OCI-LY7 (cell line): ENCODE measurements at regions not wholly inside any gene's neighbourhood (a gene's known extent, or its start where the extent isn't known, plus 50 kb on each side); places are given as distances from the start of the nearest gene placed in this dataset.

Experiments
- BruUV-seq: library from RNA; stranded (reverse); fragments of 400-500 nt; replicated peaks from 2 replicates; lab custom pipeline; 2021; lab: Mats Ljungman, UMichigan
- CTCF ChIA-PET: fragments of 300-600 bp; sonication (Branson Sonifier 250); formaldehyde crosslinking; loops from one replicate; lab custom pipeline; 2022; ENCODE audit warnings: antibody characterized with exemption; ENCODE audit not compliant: unreplicated experiment; lab: Charles Lee
- POLR2A ChIA-PET: fragments of 300-600 bp; sonication (Branson Sonifier 250); formaldehyde crosslinking; loops from one replicate; lab custom pipeline; 2022; ENCODE audit warnings: antibody characterized with exemption; lab: Charles Lee
- DNase-seq: peaks from one replicate; pipeline ENCODE4 v3.0.0-alpha.2; 2015; ENCODE audit warnings: low spot score
- H2AFZ ChIP-seq: fragments of 200-600 bp; sonication (generic), shearing (Covaris generic); 2 replicates; pipeline ENCODE4 v1.6.1; 2014; ENCODE audit warnings: mild to moderate bottlenecking, antibody characterized with exemption, low read length, moderate library complexity
- H3K27ac ChIP-seq: fragments of 200-600 bp; sonication (generic); 2 replicates; pipeline ENCODE4 v1.5.1; 2014; ENCODE audit warnings: mixed run types, low read depth, mild to moderate bottlenecking, moderate library complexity, low read length, inconsistent platforms; ENCODE audit not compliant: poor library complexity, severe bottlenecking
- H3K36me3 ChIP-seq: fragments of 200-600 bp; sonication (generic); 2 replicates; pipeline ENCODE4 v1.6.1; 2014; ENCODE audit warnings: mild to moderate bottlenecking, antibody characterized with exemption, low read length, moderate library complexity, mixed read lengths; ENCODE audit not compliant: insufficient read depth
- H3K4me1 ChIP-seq: fragments of 200-600 bp; sonication (generic); 2 replicates; pipeline ENCODE4 v1.5.1; 2014; ENCODE audit warnings: mild to moderate bottlenecking, low read length; ENCODE audit not compliant: insufficient read depth, poor library complexity, severe bottlenecking
- H3K4me2 ChIP-seq: fragments of 200-600 bp; sonication (generic); 2 replicates; pipeline ENCODE4 v1.6.1; 2014; ENCODE audit warnings: mild to moderate bottlenecking, low read length
- H3K4me3 ChIP-seq: fragments of 200-600 bp; sonication (generic); 2 replicates; pipeline ENCODE4 v1.5.1; 2014; ENCODE audit warnings: mild to moderate bottlenecking, low read depth, low read length; ENCODE audit not compliant: poor library complexity, severe bottlenecking
- H3K79me2 ChIP-seq: fragments of 200-600 bp; sonication (generic); 2 replicates; pipeline ENCODE4 v1.6.1; 2016; ENCODE audit warnings: low read depth, mild to moderate bottlenecking, low read length, moderate library complexity, mixed read lengths; ENCODE audit not compliant: insufficient read depth
- H3K9me2 ChIP-seq: fragments of 200-600 bp; sonication (generic); 2 replicates; pipeline ENCODE4 v1.6.1; 2016; ENCODE audit warnings: mild to moderate bottlenecking, low read length, mixed read lengths; ENCODE audit not compliant: insufficient read depth
- H3K9me3 ChIP-seq: fragments of 200-600 bp; sonication (generic); 2 replicates; pipeline ENCODE4 v1.6.1; 2014; ENCODE audit warnings: mild to moderate bottlenecking, mixed run types, low read length, mixed read lengths
- H4K20me1 ChIP-seq: fragments of 200-600 bp; sonication (generic); 2 replicates; pipeline ENCODE4 v1.6.1; 2014; ENCODE audit warnings: mild to moderate bottlenecking, antibody characterized with exemption, low read length, moderate library complexity, mixed read lengths; ENCODE audit not compliant: insufficient read depth
- EZH2phosphoT487 ChIP-seq: fragments of 200-600 bp; sonication (generic); IDR thresholded peaks from 2 replicates; pipeline ENCODE4 v1.6.1; 2018; ENCODE audit warnings: low read depth, borderline replicate concordance, mild to moderate bottlenecking, mixed run types, antibody characterized with exemption, low read length, moderate library complexity, mixed read lengths
- intact Hi-C: fragments of 100-400 bp; cut with micrococcal nuclease; formaldehyde crosslinking; loops from one replicate; pipeline ENCODE4 v1.10.0; 2022; ENCODE audit not compliant: unreplicated experiment
- TF ChIP-seq, protein P1 (sequence below): fragments of 200-600 bp; sonication (generic); conservative IDR thresholded peaks from 2 replicates; pipeline ENCODE4 v1.5.1; 2014; ENCODE audit warnings: mild to moderate bottlenecking, antibody characterized with exemption, low read length, moderate library complexity, mixed read lengths

GRCh38 chr4:134531013-134531412 lies 329.4 kb upstream of the PABPC4L start:
- no peak for DNase-seq
- Histone ChIP-seq H3K4me2 (no peak overlapping the region), H2AFZ (no peak overlapping the region), H4K20me1 (no peaks in the 10 kb centered on the region), H3K9me2 (no peaks in the 10 kb centered on the region), H3K36me3 (no peaks in the 10 kb centered on the region), H3K79me2 (no peaks in the 10 kb centered on the region), H3K9me3 (no peaks in the 10 kb centered on the region), H3K4me3 (no peak overlapping the region), H3K4me1 (no peaks in the 10 kb centered on the region), H3K27ac (no peak overlapping the region)
- no TSS peak for BruUV-seq
- intact Hi-C loops: no loop called here
- CTCF ChIA-PET: no interaction called here
- POLR2A ChIA-PET: interaction anchor here (1.3 kb wide), 1 partner anchor 15 kb away, joined by 3 read pairs; no protein-coding TSS in a partner anchor
- no peak for TF ChIP-seq EZH2phosphoT487
- TF ChIP-seq, protein P1, sequence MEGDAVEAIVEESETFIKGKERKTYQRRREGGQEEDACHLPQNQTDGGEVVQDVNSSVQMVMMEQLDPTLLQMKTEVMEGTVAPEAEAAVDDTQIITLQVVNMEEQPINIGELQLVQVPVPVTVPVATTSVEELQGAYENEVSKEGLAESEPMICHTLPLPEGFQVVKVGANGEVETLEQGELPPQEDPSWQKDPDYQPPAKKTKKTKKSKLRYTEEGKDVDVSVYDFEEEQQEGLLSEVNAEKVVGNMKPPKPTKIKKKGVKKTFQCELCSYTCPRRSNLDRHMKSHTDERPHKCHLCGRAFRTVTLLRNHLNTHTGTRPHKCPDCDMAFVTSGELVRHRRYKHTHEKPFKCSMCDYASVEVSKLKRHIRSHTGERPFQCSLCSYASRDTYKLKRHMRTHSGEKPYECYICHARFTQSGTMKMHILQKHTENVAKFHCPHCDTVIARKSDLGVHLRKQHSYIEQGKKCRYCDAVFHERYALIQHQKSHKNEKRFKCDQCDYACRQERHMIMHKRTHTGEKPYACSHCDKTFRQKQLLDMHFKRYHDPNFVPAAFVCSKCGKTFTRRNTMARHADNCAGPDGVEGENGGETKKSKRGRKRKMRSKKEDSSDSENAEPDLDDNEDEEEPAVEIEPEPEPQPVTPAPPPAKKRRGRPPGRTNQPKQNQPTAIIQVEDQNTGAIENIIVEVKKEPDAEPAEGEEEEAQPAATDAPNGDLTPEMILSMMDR: no peak

DNA sequence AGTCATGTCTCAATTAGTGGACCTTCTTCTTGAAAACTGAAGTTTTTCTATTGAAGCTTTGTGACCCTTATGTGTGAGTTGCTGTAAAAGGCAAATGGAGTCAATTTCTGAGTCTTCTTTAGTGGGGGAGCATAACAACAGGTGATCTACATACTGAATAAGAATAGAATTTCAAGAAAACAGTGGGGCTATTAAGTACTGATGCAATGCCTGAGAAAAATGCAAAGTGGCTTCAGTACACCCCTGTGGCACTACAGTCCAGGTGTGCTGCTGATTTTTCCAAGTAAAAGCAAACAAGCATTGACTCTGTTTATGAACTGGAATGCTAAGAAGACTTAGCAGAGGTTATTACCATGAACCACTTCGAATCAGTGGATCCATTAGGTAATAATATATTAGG lies 328.0 kb upstream of the PABPC4L start:
- ChIA-PET CTCF (no interaction called here), POLR2A (no interaction called here)
- Histone ChIP-seq H3K9me2 (no peaks in the 10 kb centered on the region), H3K27ac (no peak overlapping the region), H3K9me3 (no peaks in the 10 kb centered on the region), H3K4me3 (no peak overlapping the region), H3K79me2 (no peaks in the 10 kb centered on the region), H3K4me2 (no peak overlapping the region), H3K4me1 (no peaks in the 10 kb centered on the region), H2AFZ (no peak overlapping the region), H4K20me1 (no peaks in the 10 kb centered on the region), H3K36me3 (no peaks in the 10 kb centered on the region)
- no TSS peak for BruUV-seq
- DNase-seq: no peak
- intact Hi-C loops: no loop called here
- TF ChIP-seq EZH2phosphoT487: no peak
- TF ChIP-seq, protein P1: no peak

- BruUV-seq: no TSS peak
- no peak overlapping the region for H2AFZ ChIP-seq
- CTCF ChIA-PET: no interaction called here
Observed at GRCh38 chr4:134518574-134519217, 317.1 kb upstream of the PABPC4L start.

More at GRCh38 chr4:134518574-134519217, 317.1 kb upstream of the PABPC4L start:
- Histone ChIP-seq H4K20me1 (no peaks in the 10 kb centered on the region), H3K4me3 (no peak overlapping the region), H3K4me2 (no peak overlapping the region), H3K36me3 (no peaks in the 10 kb centered on the region), H3K9me2 (no peaks in the 10 kb centered on the region), H3K79me2 (no peaks in the 10 kb centered on the region), H3K27ac (no peak overlapping the region), H3K9me3 (no peaks in the 10 kb centered on the region), H3K4me1 (no peaks in the 10 kb centered on the region)
- POLR2A ChIA-PET: interaction anchor here (0.8 kb wide), 1 partner anchor 10 kb away, joined by 3 read pairs; no protein-coding TSS in a partner anchor
- TF ChIP-seq EZH2phosphoT487: no peak
- TF ChIP-seq, protein P1: no peak
- intact Hi-C loops: no loop called here
- no peak for DNase-seq
